ENCODE measurements at regions not wholly inside any gene's neighbourhood (a gene's known extent, or its start where the extent isn't known, plus 50 kb on each side); places are given as distances from the start of the nearest gene placed in this dataset.
"Not testable (repeated sequence)": the region's sequence is repeated elsewhere in the genome, so short reads cannot be mapped to it uniquely, and the experiment has no call there.

GRCh38 chr1:58190267-58190988, 356.1 kb downstream of the OMA1 start:
- no peak for DNase-seq (ENCODE audit: low spot score)

- DNase-seq (ENCODE audit: low spot score), result no peak
Measured at GRCh38 chr1:58189453-58189852, 357.1 kb downstream of the OMA1 start.

GRCh38 chr1:58183286-58183685, 363.2 kb downstream of the OMA1 start:
- DNase-seq (ENCODE audit: low spot score), result no peak

GRCh38 chr1:58180537-58180936, 366.0 kb downstream of the OMA1 start:
- no peak for DNase-seq (ENCODE audit: low spot score)

GRCh38 chr1:58169160-58169559, 377.4 kb downstream of the OMA1 start:
- DNase-seq (ENCODE audit: low spot score), result not testable (repeated sequence)

- not testable (repeated sequence) for DNase-seq (ENCODE audit: low spot score)
Measured at GRCh38 chr1:58167131-58167530, 379.4 kb downstream of the OMA1 start.

GRCh38 chr1:58166417-58166816, 380.1 kb downstream of the OMA1 start:
- DNase-seq (ENCODE audit: low spot score), result no peak

- no peak for DNase-seq (ENCODE audit: low spot score)
Measured at GRCh38 chr1:58165073-58165472, 381.5 kb downstream of the OMA1 start.

GRCh38 chr1:58162952-58163550, 383.5 kb downstream of the OMA1 start:
- DNase-seq (ENCODE audit: low spot score), result peak; percentile 46

- no peak for DNase-seq (ENCODE audit: low spot score)
Measured at GRCh38 chr1:58159434-58159830, 387.1 kb downstream of the OMA1 start.

GRCh38 chr1:58158506-58159433, 387.8 kb downstream of the OMA1 start:
- DNase-seq (ENCODE audit: low spot score), result no peak

GRCh38 chr1:58158016-58158415, 388.5 kb downstream of the OMA1 start:
- DNase-seq (ENCODE audit: low spot score), result no peak

GRCh38 chr1:58157256-58157655, 389.3 kb downstream of the OMA1 start:
- DNase-seq (ENCODE audit: low spot score), result no peak

GRCh38 chr1:58156831-58157230, 389.7 kb downstream of the OMA1 start:
- DNase-seq (ENCODE audit: low spot score), result no peak

GRCh38 chr1:58156124-58156468, 390.4 kb downstream of the OMA1 start:
- DNase-seq (ENCODE audit: low spot score), result no peak

- peak; percentile 26 for DNase-seq (ENCODE audit: low spot score)
Measured at GRCh38 chr1:58155418-58156123, 391.0 kb downstream of the OMA1 start.

- DNase-seq (ENCODE audit: low spot score), result no peak
Measured at GRCh38 chr1:58154256-58154655, 392.3 kb downstream of the OMA1 start.

GRCh38 chr1:58152697-58153096, 393.8 kb downstream of the OMA1 start:
- no peak for DNase-seq (ENCODE audit: low spot score)

- DNase-seq (ENCODE audit: low spot score), result no peak
Measured at GRCh38 chr1:58149271-58149812, 397.2 kb downstream of the OMA1 start.

GRCh38 chr1:58144698-58145270, 401.7 kb downstream of the OMA1 start:
- no peak for DNase-seq (ENCODE audit: low spot score)

- DNase-seq (ENCODE audit: low spot score), result no peak
Measured at GRCh38 chr1:58143972-58144697, 402.4 kb downstream of the OMA1 start.

Data from NAMALWA (cell line).